ENCODE measurements at regions not wholly inside any gene's neighbourhood (a gene's known extent, or its start where the extent isn't known, plus 50 kb on each side); places are given as distances from the start of the nearest gene placed in this dataset.

DNA sequence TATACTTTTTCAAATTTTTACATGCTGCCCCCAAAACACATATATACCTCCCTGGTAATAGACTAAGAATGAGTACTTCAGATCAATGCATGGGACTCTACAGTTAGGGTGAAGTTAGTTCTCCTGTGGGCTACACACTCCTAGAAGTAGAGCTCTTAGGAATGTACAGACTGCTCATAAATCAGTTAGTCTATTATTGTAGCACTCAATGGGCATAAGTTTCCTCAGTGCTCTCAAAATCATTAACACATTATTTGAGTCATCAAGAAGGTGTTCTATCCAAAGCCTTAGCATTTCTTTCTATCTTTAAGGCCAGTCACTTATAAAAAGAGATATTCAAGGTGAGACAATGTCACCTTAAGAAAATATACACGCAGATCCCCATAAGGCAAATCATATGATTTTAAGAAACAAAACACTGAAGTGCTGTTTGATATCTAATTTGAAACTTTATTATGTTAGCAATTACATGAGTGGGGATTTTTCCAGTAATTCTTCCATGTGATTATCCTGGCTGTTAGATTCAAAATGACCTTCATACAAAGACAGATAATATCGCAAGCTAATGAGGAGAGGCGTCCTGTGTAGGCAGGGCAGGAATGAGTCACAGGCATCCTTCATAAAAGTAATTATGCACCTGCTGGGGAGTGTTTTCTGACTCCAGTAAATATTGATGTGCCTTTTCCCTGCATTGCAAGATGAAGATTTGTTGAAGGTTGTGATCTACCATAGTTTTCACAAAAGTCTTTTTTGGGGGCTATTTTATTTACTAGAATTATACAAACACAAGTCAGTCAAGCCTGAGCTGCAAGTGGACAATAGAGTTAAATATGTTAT is 167.2 kb upstream of the ATP1B1 start:
- no peak overlapping the region for H3K4me2 ChIP-seq (ENCODE audit: insufficient read depth, low read length)
- no peak for TF ChIP-seq CTCF (IDR thresholded peaks at IDR 0.05; ENCODE audit: extremely low read depth, low read depth, low read length)
- H3K79me2 ChIP-seq (ENCODE audit: insufficient read depth, low read length): no peaks in the 10 kb centered on the region
- no peaks in the 10 kb centered on the region for H3K9me3 ChIP-seq (ENCODE audit: low read depth, low read length)
- H3K27me3 ChIP-seq (ENCODE audit: insufficient read depth, low read length): no peaks in the 10 kb centered on the region
- no peak overlapping the region for H2AFZ ChIP-seq (ENCODE audit: low read length)
- no peak for DNase-seq (ENCODE audit: insufficient read length, low spot score, missing footprints)
- no peaks in the 10 kb centered on the region for H3K4me1 ChIP-seq (ENCODE audit: insufficient read depth, low read length)
- no peaks in the 10 kb centered on the region for H4K20me1 ChIP-seq (ENCODE audit: insufficient read depth, low read length)
- no peaks in the 10 kb centered on the region for H3K36me3 ChIP-seq (ENCODE audit: insufficient read depth, low read length)
- no peak overlapping the region for H3K27ac ChIP-seq (ENCODE audit: low read depth, low read length)
- no peak overlapping the region for H3K4me3 ChIP-seq (ENCODE audit: insufficient read depth, low read length)

DNA sequence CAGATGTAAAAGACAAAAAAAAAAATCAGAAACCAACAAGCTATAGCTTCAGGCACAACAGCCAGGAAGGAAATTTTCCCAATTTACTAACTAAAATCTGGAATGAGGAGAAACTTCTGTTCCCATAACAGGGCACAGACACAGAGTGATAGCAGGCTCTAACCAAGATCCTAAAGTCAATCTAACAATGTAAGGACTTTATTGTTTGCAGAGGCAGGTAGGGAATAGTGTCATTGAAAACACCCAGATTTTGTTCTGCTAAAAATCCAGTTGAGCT is 166.6 kb upstream of the ATP1B1 start:
- DNase-seq (ENCODE audit: insufficient read length, low spot score, missing footprints): no peak
- no peak for TF ChIP-seq CTCF (IDR thresholded peaks at IDR 0.05; ENCODE audit: extremely low read depth, low read depth, low read length)
- Histone ChIP-seq H3K4me1 (ENCODE audit: insufficient read depth, low read length) (no peaks in the 10 kb centered on the region), H3K9me3 (ENCODE audit: low read depth, low read length) (no peaks in the 10 kb centered on the region), H3K4me3 (ENCODE audit: insufficient read depth, low read length) (no peak overlapping the region), H2AFZ (ENCODE audit: low read length) (no peak overlapping the region), H4K20me1 (ENCODE audit: insufficient read depth, low read length) (no peaks in the 10 kb centered on the region), H3K4me2 (ENCODE audit: insufficient read depth, low read length) (no peak overlapping the region), H3K36me3 (ENCODE audit: insufficient read depth, low read length) (no peaks in the 10 kb centered on the region), H3K27ac (ENCODE audit: low read depth, low read length) (no peak overlapping the region), H3K27me3 (ENCODE audit: insufficient read depth, low read length) (no peaks in the 10 kb centered on the region), H3K79me2 (ENCODE audit: insufficient read depth, low read length) (no peaks in the 10 kb centered on the region)

DNA sequence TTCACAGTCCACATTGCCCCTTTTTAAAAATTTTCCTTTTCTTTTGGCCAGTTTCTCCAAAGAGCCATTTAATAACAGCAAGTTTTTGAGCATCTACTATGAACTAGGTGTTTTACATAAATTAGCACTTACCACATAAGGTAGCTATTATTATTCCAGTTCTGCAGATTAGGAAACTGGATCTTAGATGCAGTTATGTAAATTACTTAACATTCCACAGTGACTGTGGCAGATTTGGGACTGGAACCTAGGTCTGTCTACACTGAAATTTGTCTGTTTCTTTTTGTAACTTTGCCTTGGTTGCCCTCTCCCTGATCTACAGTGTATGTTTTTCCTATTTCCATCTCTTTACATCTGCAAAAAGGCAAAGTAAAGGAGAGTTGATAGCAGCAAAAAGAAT is 164.8 kb upstream of the ATP1B1 start:
- TF ChIP-seq CTCF (IDR thresholded peaks at IDR 0.05; ENCODE audit: extremely low read depth, low read depth, low read length): no peak
- H3K36me3 ChIP-seq (ENCODE audit: insufficient read depth, low read length): no peaks in the 10 kb centered on the region
- DNase-seq (ENCODE audit: insufficient read length, low spot score, missing footprints): no peak

GRCh38 chr1:168942165-168942564 is 164.3 kb upstream of the ATP1B1 start:
- H3K27me3 ChIP-seq (ENCODE audit: insufficient read depth, low read length): no peaks in the 10 kb centered on the region
- no peaks in the 10 kb centered on the region for H3K4me1 ChIP-seq (ENCODE audit: insufficient read depth, low read length)
- no peaks in the 10 kb centered on the region for H4K20me1 ChIP-seq (ENCODE audit: insufficient read depth, low read length)
- no peak for DNase-seq (ENCODE audit: insufficient read length, low spot score, missing footprints)
- no peak for TF ChIP-seq CTCF (IDR thresholded peaks at IDR 0.05; ENCODE audit: extremely low read depth, low read depth, low read length)
- H3K9me3 ChIP-seq (ENCODE audit: low read depth, low read length): no peaks in the 10 kb centered on the region
- no peak overlapping the region for H3K4me2 ChIP-seq (ENCODE audit: insufficient read depth, low read length)
- H3K27ac ChIP-seq (ENCODE audit: low read depth, low read length): no peak overlapping the region
- H2AFZ ChIP-seq (ENCODE audit: low read length): no peak overlapping the region
- H3K79me2 ChIP-seq (ENCODE audit: insufficient read depth, low read length): no peaks in the 10 kb centered on the region
- no peak overlapping the region for H3K4me3 ChIP-seq (ENCODE audit: insufficient read depth, low read length)
- H3K36me3 ChIP-seq (ENCODE audit: insufficient read depth, low read length): no peaks in the 10 kb centered on the region

More for the DNA sequence above, 164.8 kb upstream of the ATP1B1 start:
- Histone ChIP-seq H3K4me3 (ENCODE audit: insufficient read depth, low read length) (no peak overlapping the region), H2AFZ (ENCODE audit: low read length) (no peak overlapping the region), H3K79me2 (ENCODE audit: insufficient read depth, low read length) (no peaks in the 10 kb centered on the region), H3K4me1 (ENCODE audit: insufficient read depth, low read length) (no peaks in the 10 kb centered on the region), H4K20me1 (ENCODE audit: insufficient read depth, low read length) (no peaks in the 10 kb centered on the region), H3K4me2 (ENCODE audit: insufficient read depth, low read length) (no peak overlapping the region), H3K27me3 (ENCODE audit: insufficient read depth, low read length) (no peaks in the 10 kb centered on the region), H3K27ac (ENCODE audit: low read depth, low read length) (no peak overlapping the region), H3K9me3 (ENCODE audit: low read depth, low read length) (no peaks in the 10 kb centered on the region)

Measured in osteoblast (primary cell).